ENCODE measurements at regions not wholly inside any gene's neighbourhood (a gene's known extent, or its start where the extent isn't known, plus 50 kb on each side); places are given as distances from the start of the nearest gene placed in this dataset.

- no peak for TF ChIP-seq CTCF (IDR thresholded peaks at IDR 0.05)
- no peak for TF ChIP-seq POLR2A (IDR thresholded peaks at IDR 0.05)
- TF ChIP-seq EP300 (IDR thresholded peaks at IDR 0.05), result no peak
- no peak for TF ChIP-seq POLR2AphosphoS5 (IDR thresholded peaks at IDR 0.05)
Observed at GRCh38 chr5:38023799-38024198, 184.0 kb upstream of the GDNF start.
